Ammon's horn (tissue), 1 donor: ENCODE measurements at regions not wholly inside any gene's neighbourhood (a gene's known extent, or its start where the extent isn't known, plus 50 kb on each side); places are given as distances from the start of the nearest gene placed in this dataset.
"Not testable (repeated sequence)": the region's sequence is repeated elsewhere in the genome, so short reads cannot be mapped to it uniquely, and the experiment has no call there.

Experiments used
- DNase-seq: peaks from one replicate; pipeline ENCODE4 v3.0.0-alpha.2; 2016; ENCODE audit warnings: low spot score

- DNase-seq: no peak
Measured at GRCh38 chr1:104028416-104029035, 278.8 kb downstream of the AMY1C start.

DNA sequence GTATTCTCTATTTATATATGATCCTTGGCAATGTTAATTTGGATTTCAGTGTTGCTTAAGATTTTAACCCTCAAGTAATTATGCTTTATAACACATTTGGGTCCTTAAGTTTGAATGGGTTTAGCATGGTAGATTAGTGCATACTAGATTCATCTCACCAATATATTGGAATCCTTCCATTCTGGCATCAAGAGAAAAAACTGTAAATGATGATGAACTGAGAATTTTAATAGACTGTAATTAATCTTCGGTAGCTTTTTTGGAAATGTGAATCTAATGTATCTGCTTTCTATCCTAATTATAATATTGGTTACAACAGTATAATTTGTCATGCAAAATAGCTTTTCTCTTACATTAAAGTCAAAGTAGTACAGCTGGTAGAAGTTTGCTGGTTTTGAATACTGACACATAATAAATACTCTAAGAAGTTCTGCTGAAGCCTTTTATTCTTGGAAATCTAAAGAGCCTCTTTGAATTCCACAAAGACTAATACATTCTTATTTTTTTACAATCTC is 279.8 kb downstream of the AMY1C start:
- DNase-seq: no peak

DNA sequence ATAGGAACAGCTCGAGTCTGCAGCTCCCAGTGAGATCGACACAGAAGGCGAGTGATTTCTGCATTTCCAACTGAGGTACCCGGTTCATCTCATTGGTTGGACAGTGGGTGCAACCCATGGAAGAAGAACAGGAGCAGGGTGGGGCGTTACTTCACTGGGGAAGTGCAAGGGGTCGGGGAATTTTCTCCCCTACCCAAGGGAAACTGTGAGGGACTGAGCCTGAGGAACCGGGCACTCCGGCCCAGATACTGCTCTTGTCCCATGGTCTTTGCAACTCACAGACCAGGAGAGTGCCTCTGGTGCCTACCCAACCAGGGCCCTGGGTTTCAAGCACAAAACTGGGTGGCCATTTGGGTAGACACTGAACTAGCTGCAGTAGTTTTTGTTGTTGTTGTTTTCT is 307.1 kb downstream of the AMY1C start:
- DNase-seq: no peak

GRCh38 chr1:104057219-104057898 is 307.7 kb downstream of the AMY1C start:
- not testable (repeated sequence) for DNase-seq

DNA sequence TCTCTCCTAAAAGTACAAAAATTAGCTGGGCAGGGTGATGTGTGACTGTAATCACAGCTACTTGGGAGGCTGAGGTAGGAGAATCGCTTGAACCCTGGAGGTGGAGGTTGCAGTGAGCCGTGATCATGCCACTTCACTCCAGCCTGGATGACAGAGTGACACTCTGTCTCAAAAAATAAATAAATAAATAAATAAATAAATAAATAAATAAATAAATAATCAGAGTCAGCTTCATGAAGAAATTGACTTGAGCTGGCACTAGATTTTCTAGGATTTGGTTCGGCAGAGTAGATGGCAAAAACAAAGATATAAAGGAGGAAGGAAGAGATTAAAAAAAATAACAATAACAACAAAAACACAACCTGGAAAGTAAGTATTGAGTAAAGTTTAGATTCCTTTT is 311.9 kb downstream of the AMY1C start:
- not testable (repeated sequence) for DNase-seq

DNA sequence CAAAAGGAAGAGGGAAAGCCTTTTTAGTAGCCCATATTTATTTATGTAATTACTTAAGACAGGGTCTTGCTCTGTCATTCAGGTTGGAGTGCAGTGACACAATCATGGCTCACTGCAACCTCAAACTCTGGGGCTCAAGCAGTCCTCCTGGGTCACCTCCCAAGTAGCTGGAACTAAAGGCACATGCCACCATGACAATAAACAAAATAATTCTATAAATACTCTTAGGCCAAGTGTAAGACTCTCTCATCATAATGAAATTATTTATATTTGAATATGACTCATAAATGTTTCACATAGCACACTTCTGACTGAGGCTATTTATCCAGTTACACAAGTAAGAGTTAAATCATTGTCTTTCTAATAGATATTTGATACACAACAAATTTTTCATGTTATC is 314.7 kb downstream of the AMY1C start:
- DNase-seq: no peak

GRCh38 chr1:104072915-104073371 is 323.2 kb downstream of the AMY1C start:
- DNase-seq: no peak

GRCh38 chr1:104073463-104073902 is 323.8 kb downstream of the AMY1C start:
- no peak for DNase-seq

DNA sequence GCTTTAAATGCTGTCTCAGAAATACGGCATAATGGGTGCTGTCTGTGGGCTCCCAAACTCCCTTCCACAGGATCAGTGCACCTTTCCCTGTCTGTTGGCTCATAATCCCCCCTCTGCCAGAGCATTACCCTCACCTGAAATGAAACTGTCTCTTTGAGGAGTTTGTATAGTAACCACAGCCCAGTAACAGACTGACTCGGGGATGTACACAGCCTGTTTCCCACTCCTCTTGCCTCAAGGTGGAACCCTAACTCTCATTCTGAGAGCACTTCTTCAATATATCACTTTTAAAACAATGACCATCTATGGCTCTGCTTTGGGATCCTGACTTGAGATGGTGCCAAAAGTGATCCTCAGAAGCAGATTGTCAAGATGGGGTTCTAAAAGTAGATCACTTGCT is 332.5 kb downstream of the AMY1C start:
- DNase-seq: no peak

GRCh38 chr1:104084380-104084779 is 334.7 kb downstream of the AMY1C start:
- no peak for DNase-seq

- no peak for DNase-seq
Measured at GRCh38 chr1:104092698-104093097, 343.0 kb downstream of the AMY1C start.

DNA sequence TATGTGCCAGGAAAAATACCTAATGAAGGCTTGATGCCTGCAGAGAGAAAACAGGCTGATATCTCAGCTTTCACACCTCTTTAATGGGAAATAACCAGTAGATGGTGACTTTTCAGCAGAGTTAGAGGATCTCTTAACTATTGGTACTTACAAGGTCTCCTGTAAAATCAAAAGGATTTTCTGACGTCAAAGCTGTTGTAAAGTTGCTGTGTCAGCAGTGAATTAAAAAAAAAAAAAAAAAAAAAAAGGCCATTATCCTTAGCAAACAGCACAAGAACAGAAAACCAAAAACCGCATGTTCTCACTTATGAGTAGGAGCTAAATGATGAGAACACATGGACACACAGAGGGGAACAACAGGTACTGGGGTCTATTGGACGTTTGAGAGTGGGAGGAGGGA is 349.1 kb downstream of the AMY1C start:
- DNase-seq: no peak

- DNase-seq: no peak
Measured at GRCh38 chr1:104100115-104100514, 350.4 kb downstream of the AMY1C start.

GRCh38 chr1:104105465-104105864 is 355.8 kb downstream of the AMY1C start:
- DNase-seq: no peak

GRCh38 chr1:104120525-104120924 is 370.8 kb downstream of the AMY1C start:
- no peak for DNase-seq

GRCh38 chr1:104121271-104121670 is 371.6 kb downstream of the AMY1C start:
- no peak for DNase-seq

GRCh38 chr1:104125266-104125665 is 375.6 kb downstream of the AMY1C start:
- no peak for DNase-seq

GRCh38 chr1:104125970-104126369 is 376.3 kb downstream of the AMY1C start:
- DNase-seq: no peak

DNA sequence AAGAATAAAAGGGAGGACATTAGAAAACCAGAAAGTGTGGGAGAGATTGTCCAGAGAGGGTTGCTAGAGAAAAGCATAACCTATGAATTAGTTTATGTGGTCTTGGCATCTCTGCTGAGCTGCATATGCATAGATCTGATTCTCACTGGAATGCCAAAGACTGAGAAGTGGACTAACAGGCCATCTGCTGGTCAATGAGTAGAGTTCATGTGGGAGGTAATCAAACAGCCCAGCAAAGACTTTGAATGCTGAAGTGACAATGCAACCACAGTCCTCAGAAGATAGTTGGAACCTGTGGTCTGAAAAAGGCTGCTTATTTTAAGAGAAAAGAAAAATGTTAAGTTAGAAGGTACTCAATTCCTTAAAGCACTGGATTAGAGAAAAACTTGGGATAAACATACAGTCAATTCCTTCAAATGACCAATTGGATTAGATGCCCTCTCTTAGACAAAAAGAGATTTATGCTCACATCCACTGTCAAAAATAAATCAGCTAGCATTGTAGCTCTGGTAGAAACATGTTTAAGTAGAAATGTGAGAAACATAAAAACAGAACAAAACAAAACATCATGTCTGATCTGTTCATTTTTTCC is 382.8 kb downstream of the AMY1C start:
- peak; percentile 15 for DNase-seq

DNA sequence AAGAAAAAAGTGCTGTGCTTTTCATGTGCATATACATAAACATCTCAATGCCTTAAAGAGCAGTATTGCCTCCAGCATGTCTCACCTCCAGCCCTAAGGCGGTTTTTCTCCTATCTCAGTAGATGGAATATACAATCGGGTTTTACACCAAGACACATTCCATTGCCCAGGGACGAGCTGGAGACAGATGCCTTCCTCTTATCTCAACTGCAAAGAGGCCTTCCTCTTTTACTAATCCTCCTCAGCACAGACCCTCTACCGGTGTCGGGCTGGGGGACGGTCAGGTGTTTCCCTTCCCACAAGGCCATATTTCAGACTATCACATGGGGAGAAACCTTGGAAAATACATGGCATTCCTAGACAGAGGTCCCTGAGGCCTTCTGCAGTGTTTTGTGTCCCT is 385.3 kb downstream of the AMY1C start:
- not testable (repeated sequence) for DNase-seq

DNA sequence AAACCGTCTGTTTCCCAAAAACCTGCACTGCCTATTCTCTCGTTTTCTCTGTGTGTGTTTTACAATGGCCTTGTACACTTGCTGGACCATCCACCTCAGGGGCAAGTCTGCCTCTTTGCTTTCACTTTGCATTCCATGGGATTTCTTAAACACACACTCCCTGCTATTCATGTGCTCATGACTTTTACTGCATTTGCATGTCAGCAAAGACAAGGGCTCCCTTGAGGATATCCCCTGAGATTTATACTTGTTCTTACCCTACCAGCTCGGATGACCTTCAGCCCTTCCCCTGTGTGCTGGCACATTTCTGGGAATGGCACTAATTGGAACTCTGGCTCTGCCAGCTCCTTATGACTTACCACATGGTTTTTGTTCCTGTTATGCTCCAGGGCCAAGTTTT is 386.9 kb downstream of the AMY1C start:
- no peak for DNase-seq

- no peak for DNase-seq
Measured at GRCh38 chr1:104156738-104157137, 407.0 kb downstream of the AMY1C start.

GRCh38 chr1:104163912-104164476 is 414.3 kb downstream of the AMY1C start:
- no peak for DNase-seq
